ENCODE measurements at regions not wholly inside any gene's neighbourhood (a gene's known extent, or its start where the extent isn't known, plus 50 kb on each side); places are given as distances from the start of the nearest gene placed in this dataset.

- no peak overlapping the region for H3K4me3 ChIP-seq (ENCODE audit: control insufficient read depth, low read depth, low read length)
- DNase-seq (ENCODE audit: low read depth), result no peak
- no peak for TF ChIP-seq CTCF (conservative IDR thresholded peaks at IDR 0.05; ENCODE audit: control insufficient read depth, insufficient read depth, low read depth, low read length)
Observed at GRCh38 chr16:75899163-75899562, 172.9 kb upstream of the CPHXL start.

- H3K4me3 ChIP-seq (ENCODE audit: control insufficient read depth, low read depth, low read length), result no peak overlapping the region
- no peak for DNase-seq (ENCODE audit: low read depth)
- no peak for TF ChIP-seq CTCF (conservative IDR thresholded peaks at IDR 0.05; ENCODE audit: control insufficient read depth, insufficient read depth, low read depth, low read length)
Observed at GRCh38 chr16:75908331-75909117, 182.2 kb upstream of the CPHXL start.

GRCh38 chr16:75909746-75910145 lies 183.5 kb upstream of the CPHXL start:
- no peak for TF ChIP-seq CTCF (conservative IDR thresholded peaks at IDR 0.05; ENCODE audit: control insufficient read depth, insufficient read depth, low read depth, low read length)
- H3K4me3 ChIP-seq (ENCODE audit: control insufficient read depth, low read depth, low read length), result no peak overlapping the region
- no peak for DNase-seq (ENCODE audit: low read depth)

GRCh38 chr16:75911896-75912295 lies 185.6 kb upstream of the CPHXL start:
- no peak for DNase-seq (ENCODE audit: low read depth)
- H3K4me3 ChIP-seq (ENCODE audit: control insufficient read depth, low read depth, low read length), result no peak overlapping the region
- TF ChIP-seq CTCF (conservative IDR thresholded peaks at IDR 0.05; ENCODE audit: control insufficient read depth, insufficient read depth, low read depth, low read length), result no peak

- no peak for DNase-seq (ENCODE audit: low read depth)
- H3K4me3 ChIP-seq (ENCODE audit: control insufficient read depth, low read depth, low read length), result no peak overlapping the region
Observed at GRCh38 chr16:75913958-75914357, 187.7 kb upstream of the CPHXL start.

GRCh38 chr16:75916451-75916850 lies 190.2 kb upstream of the CPHXL start:
- no peak overlapping the region for H3K4me3 ChIP-seq (ENCODE audit: control insufficient read depth, low read depth, low read length)
- no peak for DNase-seq (ENCODE audit: low read depth)
- TF ChIP-seq CTCF (conservative IDR thresholded peaks at IDR 0.05; ENCODE audit: control insufficient read depth, insufficient read depth, low read depth, low read length), result no peak

More at GRCh38 chr16:75913958-75914357, 187.7 kb upstream of the CPHXL start:
- no peak for TF ChIP-seq CTCF (conservative IDR thresholded peaks at IDR 0.05; ENCODE audit: control insufficient read depth, insufficient read depth, low read depth, low read length)
